ENCODE measurements at regions not wholly inside any gene's neighbourhood (a gene's known extent, or its start where the extent isn't known, plus 50 kb on each side); places are given as distances from the start of the nearest gene placed in this dataset.

- H3K27ac ChIP-seq (ENCODE audit: low read depth, low read length): no peak overlapping the region
- H3K27ac Mint-ChIP-seq: peak overlapping the region in 4 of 8 donors; percentile 35 to 84 (median 46)
- H3K36me3 ChIP-seq (ENCODE audit: insufficient read depth, low read length): no peaks in the 10 kb centered on the region
- DNase-seq: no peak
- ChIA-PET CTCF (interaction anchor here (0.6 to 3.7 kb wide), 32 partner anchors 8 to 1239 kb away, joined by 3 to 71 read pairs (median 3); partner anchors contain the start of gene SUPT3H), POLR2A (interaction anchor here (0.9 to 1.2 kb wide), 2 partner anchors 292 to 1059 kb away, joined by 4 to 7 read pairs; no protein-coding TSS in a partner anchor)
- H3K9me3 ChIP-seq (ENCODE audit: low read length): no peaks in the 10 kb centered on the region
- H3K4me3 ChIP-seq (ENCODE audit: low read length): no peak overlapping the region
- H3K36me3 Mint-ChIP-seq: no peaks in the 10 kb centered on the region
- peaks cover 5% of the 10 kb centered on the region for H3K4me1 ChIP-seq (ENCODE audit: insufficient read depth, low read length)
- peak overlapping the region in 5 of 7 donors; percentile 35 to 67 (median 57) for H3K4me3 Mint-ChIP-seq
- peaks cover 13 to 32% (median 26%) of the 10 kb centered on the region in 3 donors for H3K4me1 Mint-ChIP-seq
- H3K9me3 Mint-ChIP-seq: no peaks in the 10 kb centered on the region
- H3K27me3 Mint-ChIP-seq: peaks cover 0 to 7% of the 10 kb centered on the region in 2 donors
- H3K27me3 ChIP-seq (ENCODE audit: insufficient read depth, low read length, poor library complexity, severe bottlenecking): no peaks in the 10 kb centered on the region
These were observed 301.5 kb downstream of the CLIC5 start for GRCh38 chr6:45714006-45714730.

Measured in CD8-positive, alpha-beta memory T cell (primary cell).